ENCODE measurements at regions not wholly inside any gene's neighbourhood (a gene's known extent, or its start where the extent isn't known, plus 50 kb on each side); places are given as distances from the start of the nearest gene placed in this dataset.

DNA sequence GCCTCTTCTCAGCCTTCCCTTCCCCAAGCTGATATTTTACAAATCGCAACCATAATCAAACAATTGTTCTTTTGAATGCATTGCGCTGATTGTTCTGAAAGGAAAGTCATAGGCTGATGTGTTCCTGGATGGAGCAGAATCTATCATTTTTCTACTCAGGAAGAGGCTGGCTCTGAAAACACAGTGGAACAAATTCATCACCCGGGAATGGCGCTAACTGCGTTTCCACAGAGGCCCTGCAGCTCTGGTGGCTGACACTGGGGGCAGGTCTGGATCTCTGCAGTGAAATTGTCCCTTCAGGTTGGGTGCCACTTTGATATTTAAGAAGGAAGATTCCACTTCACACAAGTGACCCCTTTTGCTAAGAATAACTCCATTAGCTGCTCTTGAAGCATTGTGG is 1060.8 kb downstream of the UQCRFS1 start:
- no peak overlapping the region for H3K4me3 ChIP-seq (ENCODE audit: control insufficient read depth, low read depth, low read length)
- TF ChIP-seq, protein P1, sequence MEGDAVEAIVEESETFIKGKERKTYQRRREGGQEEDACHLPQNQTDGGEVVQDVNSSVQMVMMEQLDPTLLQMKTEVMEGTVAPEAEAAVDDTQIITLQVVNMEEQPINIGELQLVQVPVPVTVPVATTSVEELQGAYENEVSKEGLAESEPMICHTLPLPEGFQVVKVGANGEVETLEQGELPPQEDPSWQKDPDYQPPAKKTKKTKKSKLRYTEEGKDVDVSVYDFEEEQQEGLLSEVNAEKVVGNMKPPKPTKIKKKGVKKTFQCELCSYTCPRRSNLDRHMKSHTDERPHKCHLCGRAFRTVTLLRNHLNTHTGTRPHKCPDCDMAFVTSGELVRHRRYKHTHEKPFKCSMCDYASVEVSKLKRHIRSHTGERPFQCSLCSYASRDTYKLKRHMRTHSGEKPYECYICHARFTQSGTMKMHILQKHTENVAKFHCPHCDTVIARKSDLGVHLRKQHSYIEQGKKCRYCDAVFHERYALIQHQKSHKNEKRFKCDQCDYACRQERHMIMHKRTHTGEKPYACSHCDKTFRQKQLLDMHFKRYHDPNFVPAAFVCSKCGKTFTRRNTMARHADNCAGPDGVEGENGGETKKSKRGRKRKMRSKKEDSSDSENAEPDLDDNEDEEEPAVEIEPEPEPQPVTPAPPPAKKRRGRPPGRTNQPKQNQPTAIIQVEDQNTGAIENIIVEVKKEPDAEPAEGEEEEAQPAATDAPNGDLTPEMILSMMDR (IDR thresholded peaks at IDR 0.05; ENCODE audit: control insufficient read depth, insufficient read depth, low read depth, low read length, missing control alignments), result no peak

DNA sequence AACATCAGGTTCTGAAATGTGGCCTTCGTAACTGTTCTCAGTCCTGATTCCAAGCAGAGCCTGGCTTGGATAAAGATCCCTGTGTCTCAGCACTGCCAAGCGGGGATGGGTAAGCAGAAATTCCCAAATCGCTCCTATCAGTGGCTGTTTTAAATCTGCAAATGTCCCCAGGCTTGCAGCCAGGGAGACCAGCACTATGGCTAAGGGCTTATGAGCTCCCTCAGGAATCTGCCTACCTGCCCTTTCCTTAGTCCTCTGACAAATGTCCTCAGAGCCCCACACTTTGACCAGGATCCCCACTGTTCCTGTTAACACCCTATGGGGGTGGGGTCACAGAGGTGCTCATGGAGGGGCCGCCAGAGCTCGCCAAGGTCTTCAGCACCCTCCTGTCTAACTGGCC is 1062.8 kb downstream of the UQCRFS1 start:
- no peak for DNase-seq (ENCODE audit: low read depth)
- TF ChIP-seq, protein P1 (IDR thresholded peaks at IDR 0.05; ENCODE audit: control insufficient read depth, insufficient read depth, low read depth, low read length, missing control alignments), result no peak
- H3K4me3 ChIP-seq (ENCODE audit: control insufficient read depth, low read depth, low read length), result no peak overlapping the region

More for the DNA sequence above, 1060.8 kb downstream of the UQCRFS1 start:
- DNase-seq (ENCODE audit: low read depth), result no peak

DNA sequence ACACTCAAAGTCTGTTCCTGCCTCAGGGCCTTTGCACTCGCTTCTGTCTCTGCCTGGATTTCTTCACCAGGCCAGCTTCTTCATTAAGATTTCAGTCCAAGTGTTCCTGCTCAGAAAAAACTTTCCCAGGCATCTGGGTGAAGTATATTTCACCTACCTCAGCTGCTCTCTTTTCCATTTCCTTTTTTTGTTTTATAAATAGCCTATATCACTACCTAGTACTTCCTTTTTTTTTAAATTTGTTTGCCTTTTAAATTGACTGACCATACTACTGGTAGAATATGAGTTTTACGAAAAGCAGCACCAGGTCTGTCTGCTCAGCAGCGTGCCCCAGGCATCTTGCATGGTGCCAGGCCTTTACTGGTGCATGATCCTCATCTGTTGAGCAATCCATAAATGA is 1064.4 kb downstream of the UQCRFS1 start:
- H3K4me3 ChIP-seq (ENCODE audit: control insufficient read depth, low read depth, low read length), result no peak overlapping the region
- no peak for DNase-seq (ENCODE audit: low read depth)

DNA sequence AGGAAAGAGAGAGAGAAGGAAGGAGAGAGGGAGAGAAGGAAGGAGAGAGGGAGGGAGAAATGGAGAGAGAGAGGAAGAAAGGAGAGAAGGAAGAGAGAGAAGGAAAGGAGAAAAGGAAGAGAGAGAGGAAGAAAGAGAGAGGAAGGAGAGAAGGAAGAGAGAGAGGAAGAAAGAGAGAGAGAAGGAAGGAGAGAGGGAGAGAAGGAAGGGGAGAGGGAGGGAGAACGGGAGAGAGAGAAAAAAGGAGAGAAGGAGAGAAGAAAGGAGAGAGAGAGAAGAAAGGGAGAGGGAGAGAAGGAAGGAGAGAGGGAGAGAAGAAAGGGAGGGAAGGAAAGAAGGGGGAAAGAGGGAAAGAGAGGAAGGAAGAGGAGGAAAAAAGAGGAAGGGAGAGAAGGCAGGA is 1070.7 kb downstream of the UQCRFS1 start:
- DNase-seq (ENCODE audit: low read depth), result no peak
- TF ChIP-seq, protein P1 (IDR thresholded peaks at IDR 0.05; ENCODE audit: control insufficient read depth, insufficient read depth, low read depth, low read length, missing control alignments), result no peak
- H3K4me3 ChIP-seq (ENCODE audit: control insufficient read depth, low read depth, low read length), result no peak overlapping the region

More for the DNA sequence above, 1064.4 kb downstream of the UQCRFS1 start:
- TF ChIP-seq, protein P1 (IDR thresholded peaks at IDR 0.05; ENCODE audit: control insufficient read depth, insufficient read depth, low read depth, low read length, missing control alignments), result no peak

DNA sequence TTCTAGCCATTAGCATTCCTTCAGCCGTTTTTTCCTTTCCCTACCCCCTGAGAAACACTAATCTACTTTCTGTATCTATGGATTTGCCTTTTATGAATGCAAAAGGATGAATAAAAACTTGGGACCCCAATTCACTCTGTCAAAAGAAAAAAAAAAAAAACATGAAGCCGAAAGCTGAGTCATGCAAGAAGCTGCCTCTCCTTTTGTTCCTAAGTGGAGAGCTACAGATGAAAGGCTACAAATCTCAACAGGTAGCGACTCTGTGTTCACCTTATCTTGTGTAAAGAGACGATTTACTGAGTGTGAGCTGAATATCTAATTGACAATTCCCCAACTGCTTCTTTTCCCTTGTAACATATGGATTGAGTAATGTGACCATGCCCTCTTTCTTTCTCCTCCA is 1072.8 kb downstream of the UQCRFS1 start:
- DNase-seq (ENCODE audit: low read depth), result no peak
- H3K4me3 ChIP-seq (ENCODE audit: control insufficient read depth, low read depth, low read length), result no peak overlapping the region
- TF ChIP-seq, protein P1 (IDR thresholded peaks at IDR 0.05; ENCODE audit: control insufficient read depth, insufficient read depth, low read depth, low read length, missing control alignments), result no peak

DNA sequence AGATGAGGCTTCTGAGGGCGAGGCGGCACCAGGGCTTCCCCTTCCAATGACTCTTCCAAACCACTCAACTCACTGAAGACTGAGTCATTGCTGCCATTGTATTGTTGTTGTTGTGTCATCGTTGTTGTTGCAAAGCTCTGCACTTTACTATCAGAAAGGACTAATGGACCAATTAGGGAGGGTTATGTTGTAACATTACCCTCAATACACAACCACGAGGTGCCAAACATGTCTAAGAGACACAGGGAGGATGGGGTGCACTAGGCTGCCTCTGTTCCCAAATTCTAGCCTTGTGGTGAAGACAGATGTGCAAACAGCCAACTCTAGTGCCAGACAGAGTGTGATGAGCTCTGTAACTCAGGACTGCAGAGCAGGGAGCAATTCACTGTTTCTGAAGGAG is 1075.2 kb downstream of the UQCRFS1 start:
- TF ChIP-seq, protein P1 (IDR thresholded peaks at IDR 0.05; ENCODE audit: control insufficient read depth, insufficient read depth, low read depth, low read length, missing control alignments), result no peak
- H3K4me3 ChIP-seq (ENCODE audit: control insufficient read depth, low read depth, low read length), result no peak overlapping the region
- no peak for DNase-seq (ENCODE audit: low read depth)

DNA sequence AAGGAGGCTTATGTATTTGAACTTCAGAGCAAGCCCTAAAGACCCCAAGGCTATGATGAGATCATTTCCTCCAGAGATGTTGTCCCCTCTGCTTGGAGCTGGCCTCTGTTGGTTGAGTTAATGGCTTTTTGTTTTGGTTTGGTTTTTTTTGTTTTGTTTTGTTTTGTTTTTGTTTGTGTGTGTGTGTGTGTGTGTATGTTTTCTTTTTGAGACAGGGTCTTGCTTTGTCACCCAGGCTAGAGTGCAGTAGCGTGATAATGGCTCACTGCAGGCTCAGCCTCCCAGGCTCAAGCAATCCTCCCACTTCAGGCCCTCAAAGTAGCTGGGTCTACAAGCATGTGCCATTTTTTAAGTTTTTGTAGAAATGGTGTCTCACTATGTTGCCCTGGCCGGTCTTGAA is 1076.2 kb downstream of the UQCRFS1 start:
- no peak overlapping the region for H3K4me3 ChIP-seq (ENCODE audit: control insufficient read depth, low read depth, low read length)
- DNase-seq (ENCODE audit: low read depth), result no peak
- TF ChIP-seq, protein P1 (IDR thresholded peaks at IDR 0.05; ENCODE audit: control insufficient read depth, insufficient read depth, low read depth, low read length, missing control alignments), result no peak
